ENCODE measurements at regions not wholly inside any gene's neighbourhood (a gene's known extent, or its start where the extent isn't known, plus 50 kb on each side); places are given as distances from the start of the nearest gene placed in this dataset.

- H3K36me3 ChIP-seq (ENCODE audit: control insufficient read depth, insufficient read depth, low read length): no peaks in the 10 kb centered on the region
- no peak overlapping the region for H3K4me3 ChIP-seq (ENCODE audit: low read length)
- H3K9ac ChIP-seq (ENCODE audit: extremely low read depth, low read length, poor library complexity, severe bottlenecking): no peak overlapping the region
- H3K4me1 ChIP-seq (ENCODE audit: control insufficient read depth, insufficient read depth, low read length): no peaks in the 10 kb centered on the region
- Mint-ChIP-seq H3K27me3 (ENCODE audit: insufficient read depth) (no peaks in the 10 kb centered on the region), H3K36me3 (ENCODE audit: low read depth) (no peaks in the 10 kb centered on the region), H3K4me3 (no peak overlapping the region), H3K9me3 (no peaks in the 10 kb centered on the region), H3K4me1 (no peaks in the 10 kb centered on the region), H3K27ac (no peak overlapping the region)
- no peak for TF ChIP-seq CTCF (conservative IDR thresholded peaks at IDR 0.05)
- H3K27me3 ChIP-seq (ENCODE audit: control insufficient read depth, insufficient read depth, low read length, poor library complexity, severe bottlenecking): peaks cover 5% of the 10 kb centered on the region
- no peaks in the 10 kb centered on the region for H3K9me3 ChIP-seq (ENCODE audit: control insufficient read depth, low read length)
- DNase-seq: no peak
- no peak overlapping the region for H3K27ac ChIP-seq (ENCODE audit: low read depth, low read length)
- 81 to 83% methylated on average over 10 of the region's 10 CpGs for WGBS, 2 experiments (ENCODE audit: insufficient coverage in 1 of 2, insufficient read length in 1 of 2)
These were observed 219.8 kb downstream of the ETS1 start for GRCh38 chr11:128367573-128367972.

GRCh38 chr11:128365044-128365443, 222.3 kb downstream of the ETS1 start:
- Mint-ChIP-seq H3K9me3 (no peaks in the 10 kb centered on the region), H3K27me3 (ENCODE audit: insufficient read depth) (no peaks in the 10 kb centered on the region), H3K36me3 (ENCODE audit: low read depth) (no peaks in the 10 kb centered on the region), H3K27ac (no peak overlapping the region), H3K4me3 (no peak overlapping the region), H3K4me1 (no peaks in the 10 kb centered on the region)
- no peak for DNase-seq
- Histone ChIP-seq H3K27me3 (ENCODE audit: control insufficient read depth, insufficient read depth, low read length, poor library complexity, severe bottlenecking) (peaks cover 5% of the 10 kb centered on the region), H3K4me1 (ENCODE audit: control insufficient read depth, insufficient read depth, low read length) (no peaks in the 10 kb centered on the region), H3K36me3 (ENCODE audit: control insufficient read depth, insufficient read depth, low read length) (no peaks in the 10 kb centered on the region), H3K27ac (ENCODE audit: low read depth, low read length) (no peak overlapping the region), H3K9me3 (ENCODE audit: control insufficient read depth, low read length) (no peaks in the 10 kb centered on the region), H3K9ac (ENCODE audit: extremely low read depth, low read length, poor library complexity, severe bottlenecking) (no peak overlapping the region), H3K4me3 (ENCODE audit: low read length) (no peak overlapping the region)
- TF ChIP-seq CTCF (conservative IDR thresholded peaks at IDR 0.05): no peak
- 85 to 90% methylated on average over 2 to 3 of the region's 3 CpGs for WGBS, 2 experiments (ENCODE audit: insufficient coverage in 1 of 2, insufficient read length in 1 of 2)

- H3K9me3 ChIP-seq (ENCODE audit: control insufficient read depth, low read length): no peaks in the 10 kb centered on the region
- no peaks in the 10 kb centered on the region for H3K4me1 Mint-ChIP-seq
- no peak for TF ChIP-seq CTCF (conservative IDR thresholded peaks at IDR 0.05)
- DNase-seq: no peak
- no peak overlapping the region for H3K27ac ChIP-seq (ENCODE audit: low read depth, low read length)
- no peaks in the 10 kb centered on the region for H3K36me3 ChIP-seq (ENCODE audit: control insufficient read depth, insufficient read depth, low read length)
- H3K27me3 ChIP-seq (ENCODE audit: control insufficient read depth, insufficient read depth, low read length, poor library complexity, severe bottlenecking): peaks cover 3% of the 10 kb centered on the region
- H3K9ac ChIP-seq (ENCODE audit: extremely low read depth, low read length, poor library complexity, severe bottlenecking): no peak overlapping the region
- H3K4me1 ChIP-seq (ENCODE audit: control insufficient read depth, insufficient read depth, low read length): no peaks in the 10 kb centered on the region
- WGBS, 2 experiments (ENCODE audit: insufficient coverage in 1 of 2, insufficient read length in 1 of 2): 87 to 94% methylated on average over 7 to 8 of the region's 8 CpGs
- no peaks in the 10 kb centered on the region for H3K36me3 Mint-ChIP-seq (ENCODE audit: low read depth)
- H3K4me3 Mint-ChIP-seq: no peak overlapping the region
- H3K27me3 Mint-ChIP-seq (ENCODE audit: insufficient read depth): no peaks in the 10 kb centered on the region
- no peak overlapping the region for H3K4me3 ChIP-seq (ENCODE audit: low read length)
- no peaks in the 10 kb centered on the region for H3K9me3 Mint-ChIP-seq
- no peak overlapping the region for H3K27ac Mint-ChIP-seq
These were observed 225.8 kb downstream of the ETS1 start for GRCh38 chr11:128361451-128362020.
